Upper lobe of left lung (tissue), 6 donors: ENCODE measurements at regions not wholly inside any gene's neighbourhood (a gene's known extent, or its start where the extent isn't known, plus 50 kb on each side); places are given as distances from the start of the nearest gene placed in this dataset.
"Not testable (repeated sequence)": the region's sequence is repeated elsewhere in the genome, so short reads cannot be mapped to it uniquely, and the experiment has no call there.

ENCODE experiments used
- ATAC-seq, 2 donors: fragments of 200-7000 bp; cut with Tn5 transposase; one replicate each; pipeline ENCODE4 v1.9.1; 2022; ENCODE audit warnings: mild to moderate bottlenecking in 2 of 2, moderate library complexity in 2 of 2; ENCODE audit not compliant: low FRiP score in 2 of 2
- DNase-seq, 2 donors: peaks; one replicate each; pipeline ENCODE4 v3.0.0-alpha.2; 2019 to 2020
- H3K27ac ChIP-seq, 4 donors: fragments of 200-600 bp; sonication (generic); one replicate each; pipeline ENCODE4 v1.5.1; 2016 to 2019
- H3K27me3 ChIP-seq, 4 donors: fragments of 200-600 bp; sonication (generic); one replicate each; pipeline ENCODE4 v1.5.1; 2017 to 2019
- H3K36me3 ChIP-seq, 4 donors: fragments of 200-600 bp; sonication (generic); one replicate each; pipeline ENCODE4 v1.5.1; 2016 to 2019
- H3K4me1 ChIP-seq, 4 donors: fragments of 200-600 bp; sonication (generic); one replicate each; pipeline ENCODE4 v1.5.1; 2018 to 2019
- H3K4me3 ChIP-seq, 4 donors: fragments of 200-600 bp; sonication (generic); one replicate each; pipeline ENCODE4 v1.5.1; 2017 to 2019; ENCODE audit warnings: mild to moderate bottlenecking in 2 of 4, moderate library complexity in 1 of 4
- H3K9me3 ChIP-seq, 4 donors: fragments of 200-600 bp; sonication (generic); one replicate each; pipeline ENCODE4 v1.5.1; 2018 to 2019
- EP300 ChIP-seq, 4 donors: sonication (generic); formaldehyde crosslinking; IDR thresholded peaks; one replicate each; pipeline ENCODE4 v1.5.1; 2017; ENCODE audit warnings: antibody characterized with exemption in 4 of 4, control low read depth in 2 of 4
- POLR2A ChIP-seq, 4 donors: fragments of 450-650 bp; IDR thresholded peaks; one replicate each; pipeline ENCODE4 v1.5.1; 2016 to 2017; ENCODE audit warnings: antibody characterized with exemption in 4 of 4, mild to moderate bottlenecking in 2 of 4
- POLR2AphosphoS5 ChIP-seq, 2 donors: sonication (generic); formaldehyde crosslinking; IDR thresholded peaks; one replicate each; pipeline ENCODE4 v1.5.1; 2017; ENCODE audit warnings: antibody characterized with exemption in 2 of 2
- WGBS, 2 donors: methylation state at CpG; one replicate each; pipeline ENCODE4 v1.1.5; 2017 to 2018; 5-methylcytosine and 5-hydroxymethylcytosine counted together
- TF ChIP-seq, protein P1 (sequence below), 6 experiments: fragments of 450-650 bp in 4 of 6; fragments of 200-600 bp in 2 of 6; sonication (generic) in 2 of 6; IDR thresholded peaks; one replicate each; pipeline ENCODE4 v1.5.1; 2016 to 2019; ENCODE audit warnings: antibody characterized with exemption in 6 of 6
- donor health status: DM: no; HTN: no; CAD: no; lungs with moderate emphysema.
- donor health status: DM: no; HTN: yes; CAD: no; lungs with severe emphysema.

DNA sequence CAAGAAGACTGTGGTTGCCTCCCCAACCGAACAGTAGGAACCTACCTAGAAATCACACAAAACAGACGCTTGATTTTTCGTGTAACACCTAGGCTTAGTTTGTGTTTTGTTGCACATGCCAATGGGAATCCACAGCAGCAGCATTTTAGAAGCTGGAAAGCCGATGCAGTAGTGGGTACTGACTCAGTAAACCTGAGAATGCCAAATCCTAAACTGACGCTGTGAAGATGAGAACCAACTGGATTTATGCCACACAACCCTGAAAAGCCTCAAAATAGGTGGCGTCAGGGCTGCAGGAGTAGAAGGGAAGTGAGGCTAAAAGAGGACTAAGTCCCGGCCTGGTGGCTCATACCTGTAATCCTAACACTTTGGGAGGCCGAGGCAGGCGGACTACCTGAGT lies 162.5 kb downstream of the REEP3 start:
- Histone ChIP-seq H3K36me3 (no peaks in the 10 kb centered on the region), H3K9me3 (no peaks in the 10 kb centered on the region), H3K4me1 (no peaks in the 10 kb centered on the region), H3K4me3 (no peak overlapping the region), H3K27me3 (no peaks in the 10 kb centered on the region), H3K27ac (no peak overlapping the region)
- 93% methylated on average over 9 of the region's 9 CpGs for WGBS, 2 donors
- no peak for DNase-seq
- TF ChIP-seq EP300 (IDR thresholded peaks at IDR 0.05) (no peak), POLR2AphosphoS5 (IDR thresholded peaks at IDR 0.05) (no peak), POLR2A (IDR thresholded peaks at IDR 0.05) (no peak)
- TF ChIP-seq, protein P1, sequence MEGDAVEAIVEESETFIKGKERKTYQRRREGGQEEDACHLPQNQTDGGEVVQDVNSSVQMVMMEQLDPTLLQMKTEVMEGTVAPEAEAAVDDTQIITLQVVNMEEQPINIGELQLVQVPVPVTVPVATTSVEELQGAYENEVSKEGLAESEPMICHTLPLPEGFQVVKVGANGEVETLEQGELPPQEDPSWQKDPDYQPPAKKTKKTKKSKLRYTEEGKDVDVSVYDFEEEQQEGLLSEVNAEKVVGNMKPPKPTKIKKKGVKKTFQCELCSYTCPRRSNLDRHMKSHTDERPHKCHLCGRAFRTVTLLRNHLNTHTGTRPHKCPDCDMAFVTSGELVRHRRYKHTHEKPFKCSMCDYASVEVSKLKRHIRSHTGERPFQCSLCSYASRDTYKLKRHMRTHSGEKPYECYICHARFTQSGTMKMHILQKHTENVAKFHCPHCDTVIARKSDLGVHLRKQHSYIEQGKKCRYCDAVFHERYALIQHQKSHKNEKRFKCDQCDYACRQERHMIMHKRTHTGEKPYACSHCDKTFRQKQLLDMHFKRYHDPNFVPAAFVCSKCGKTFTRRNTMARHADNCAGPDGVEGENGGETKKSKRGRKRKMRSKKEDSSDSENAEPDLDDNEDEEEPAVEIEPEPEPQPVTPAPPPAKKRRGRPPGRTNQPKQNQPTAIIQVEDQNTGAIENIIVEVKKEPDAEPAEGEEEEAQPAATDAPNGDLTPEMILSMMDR (IDR thresholded peaks at IDR 0.05) = no peak
- ATAC-seq = no peak

DNA sequence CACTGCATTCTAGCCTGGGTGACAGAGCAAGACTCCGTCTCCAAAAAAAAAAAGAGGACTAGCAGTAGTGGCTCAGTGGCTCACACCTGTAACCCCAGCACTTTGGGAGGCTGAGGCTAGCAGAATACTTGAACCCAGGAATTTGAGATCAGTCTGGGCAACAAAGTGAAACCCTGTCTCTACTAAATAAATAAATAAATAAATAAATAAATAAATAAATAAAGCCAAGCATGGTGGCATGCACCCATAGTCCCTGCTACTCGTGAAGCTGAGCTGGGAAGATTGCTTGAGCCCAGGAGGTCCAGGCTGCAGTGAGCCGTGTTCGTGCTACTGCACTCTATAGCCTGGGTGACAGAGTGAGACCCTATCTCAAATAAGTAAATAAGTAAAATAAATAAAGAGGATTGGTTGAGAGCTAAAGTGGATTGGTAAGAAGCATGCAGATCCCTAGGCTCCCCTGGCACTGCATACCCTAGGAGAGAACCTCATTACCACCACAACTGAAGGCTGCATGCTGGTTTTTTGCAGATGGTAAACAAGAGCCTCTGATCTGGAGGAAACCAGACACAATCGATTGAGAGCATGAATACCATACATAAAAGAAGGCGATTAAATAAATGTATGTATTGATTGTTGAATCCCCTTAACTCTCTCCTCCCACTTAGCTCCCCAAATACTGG lies 163.2 kb downstream of the REEP3 start:
- Histone ChIP-seq H3K4me3 (no peak overlapping the region), H3K9me3 (no peaks in the 10 kb centered on the region), H3K27me3 (no peaks in the 10 kb centered on the region), H3K27ac (no peak overlapping the region), H3K36me3 (no peaks in the 10 kb centered on the region), H3K4me1 (no peaks in the 10 kb centered on the region)
- WGBS, 2 donors = 88 to 94% methylated on average over 6 of the region's 6 CpGs
- no peak for DNase-seq
- ATAC-seq = no peak
- TF ChIP-seq POLR2A (IDR thresholded peaks at IDR 0.05) = no peak
- TF ChIP-seq, protein P1 (IDR thresholded peaks at IDR 0.05) = no peak
- no peak for TF ChIP-seq EP300 (IDR thresholded peaks at IDR 0.05)
- no peak for TF ChIP-seq POLR2AphosphoS5 (IDR thresholded peaks at IDR 0.05)

DNA sequence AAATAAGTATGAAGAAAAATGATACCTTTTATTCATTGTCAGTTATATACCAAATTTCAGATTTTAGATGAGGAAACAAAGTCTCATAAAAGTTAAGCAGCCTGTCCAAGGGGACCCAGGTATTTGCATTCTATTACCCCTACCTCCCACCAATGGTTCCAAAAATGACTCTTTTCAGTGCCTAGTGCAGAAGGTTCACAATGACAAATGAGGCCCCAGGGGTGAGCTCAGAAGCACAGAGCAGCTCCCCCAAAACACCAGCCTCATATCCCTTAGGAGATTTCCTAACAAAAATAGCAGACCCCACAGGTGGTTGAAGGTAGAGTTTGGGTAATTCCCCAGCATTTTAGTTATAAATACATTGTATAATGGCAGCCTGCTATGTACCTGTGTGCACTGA lies 168.6 kb downstream of the REEP3 start:
- DNase-seq (no peak), ATAC-seq (no peak)
- TF ChIP-seq POLR2AphosphoS5 (IDR thresholded peaks at IDR 0.05) = no peak
- no peak for TF ChIP-seq EP300 (IDR thresholded peaks at IDR 0.05)
- H3K9me3 ChIP-seq = no peaks in the 10 kb centered on the region
- H3K27ac ChIP-seq = no peak overlapping the region
- H3K27me3 ChIP-seq = no peaks in the 10 kb centered on the region
- peaks cover 4 to 14% (median 7%) of the 10 kb centered on the region in 4 donors for H3K4me1 ChIP-seq
- H3K36me3 ChIP-seq = no peaks in the 10 kb centered on the region
- no peak overlapping the region for H3K4me3 ChIP-seq

DNA sequence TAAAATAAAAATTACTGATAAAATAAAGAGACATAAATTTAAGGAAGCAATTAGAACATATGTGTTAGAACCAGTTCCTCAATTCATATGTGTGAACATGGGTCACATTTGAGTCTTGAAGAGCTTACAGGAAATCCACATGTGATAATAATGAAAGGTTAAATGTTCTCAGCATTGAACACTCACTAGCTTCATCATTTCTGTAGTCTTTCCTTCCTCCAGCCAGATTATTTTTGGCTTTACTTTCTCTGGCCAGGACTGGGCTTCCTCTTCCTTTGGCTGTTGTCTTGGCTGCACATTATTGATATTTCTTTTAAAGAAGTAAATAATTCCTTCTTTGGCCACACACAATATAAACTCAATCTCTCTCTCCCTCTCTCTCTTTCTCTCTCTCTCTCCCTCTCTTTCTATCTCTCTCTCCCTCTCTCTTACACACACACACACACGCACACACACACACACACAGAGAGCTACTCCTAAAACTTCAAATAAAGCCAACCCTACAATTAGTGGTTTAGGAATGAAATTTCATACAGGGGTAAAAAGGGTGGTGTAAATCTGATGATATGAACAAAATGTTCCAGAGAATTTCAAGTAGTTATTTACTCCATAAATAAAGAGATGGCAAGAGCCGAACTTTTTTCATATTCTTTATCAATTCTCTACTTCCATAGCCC lies 171.2 kb downstream of the REEP3 start:
- 62 to 68% methylated on average over 2 of the region's 2 CpGs for WGBS, 2 donors
- H3K27ac ChIP-seq = peak overlapping the region in 3 of 4 donors; percentile 18 to 44 (median 40)
- H3K4me3 ChIP-seq = no peak overlapping the region
- no peaks in the 10 kb centered on the region for H3K9me3 ChIP-seq
- H3K4me1 ChIP-seq = peaks cover 4 to 14% (median 7%) of the 10 kb centered on the region in 4 donors
- H3K36me3 ChIP-seq = no peaks in the 10 kb centered on the region
- ATAC-seq (peak in 1 of 2 donors; percentile 74), DNase-seq (no peak)
- TF ChIP-seq EP300 (IDR thresholded peaks at IDR 0.05) (no peak), POLR2A (IDR thresholded peaks at IDR 0.05) (no peak)
- TF ChIP-seq, protein P1 (IDR thresholded peaks at IDR 0.05) = no peak
- H3K27me3 ChIP-seq = no peaks in the 10 kb centered on the region

DNA sequence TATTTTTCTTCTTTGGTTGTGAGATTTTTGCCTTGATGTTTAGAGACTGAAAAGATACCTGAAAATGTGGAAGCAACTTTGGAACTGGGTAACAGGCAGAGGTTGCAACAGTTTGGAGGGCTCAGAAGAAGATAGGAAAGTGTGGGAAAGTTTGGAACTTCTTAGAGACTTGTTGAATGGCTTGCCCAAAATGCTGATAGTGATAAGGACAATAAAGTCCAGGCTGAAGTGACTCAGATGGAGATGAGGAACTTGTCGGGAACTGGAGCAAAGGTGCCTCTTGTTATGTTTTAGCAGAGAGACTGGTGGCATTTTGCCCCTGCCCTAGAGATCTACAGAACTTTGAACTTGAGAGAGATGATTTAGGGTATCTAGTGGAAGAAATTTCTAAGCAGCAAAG lies 171.8 kb downstream of the REEP3 start:
- DNase-seq, H3K27me3 ChIP-seq, H3K36me3 ChIP-seq, ATAC-seq, H3K4me3 ChIP-seq, H3K9me3 ChIP-seq: not testable (repeated sequence)
- Histone ChIP-seq H3K27ac (peak overlapping the region in 2 of 4 donors; percentile 18 to 40), H3K4me1 (peaks cover 4 to 14% (median 7%) of the 10 kb centered on the region in 4 donors)
- 65 to 69% methylated on average over 1 of the region's 1 CpG for WGBS, 2 donors

DNA sequence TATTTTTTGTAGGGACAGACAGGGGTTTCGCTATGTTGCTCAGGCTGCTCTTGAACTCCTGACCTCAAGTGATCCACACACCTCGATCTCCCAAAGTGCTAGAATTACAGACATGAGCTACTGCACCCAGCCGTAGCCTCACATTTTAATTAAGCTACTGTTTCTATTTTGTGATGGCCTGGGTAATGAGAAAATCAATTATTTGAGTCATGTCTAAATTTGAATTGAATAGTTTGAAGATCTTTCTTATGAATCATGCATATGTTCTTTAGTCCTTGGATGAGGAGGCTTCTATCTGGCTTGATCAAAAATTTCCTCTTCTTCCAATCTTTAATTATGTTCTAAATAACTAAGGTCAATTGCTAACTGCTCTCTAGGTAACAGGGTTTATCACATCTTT lies 175.0 kb downstream of the REEP3 start:
- ATAC-seq (no peak), DNase-seq (no peak)
- H3K27me3 ChIP-seq = no peaks in the 10 kb centered on the region
- no peak overlapping the region for H3K4me3 ChIP-seq
- 90% methylated on average over 3 of the region's 3 CpGs for WGBS, 2 donors
- H3K36me3 ChIP-seq = no peaks in the 10 kb centered on the region
- H3K27ac ChIP-seq = no peak overlapping the region
- H3K4me1 ChIP-seq = peaks cover 25 to 38% (median 28%) of the 10 kb centered on the region in 4 donors
- TF ChIP-seq POLR2A (IDR thresholded peaks at IDR 0.05) (no peak), EP300 (IDR thresholded peaks at IDR 0.05) (no peak), POLR2AphosphoS5 (IDR thresholded peaks at IDR 0.05) (no peak)
- TF ChIP-seq, protein P1 (IDR thresholded peaks at IDR 0.05) = no peak
- H3K9me3 ChIP-seq = no peaks in the 10 kb centered on the region
